Fibroblast of lung (primary cell): ENCODE measurements at regions not wholly inside any gene's neighbourhood (a gene's known extent, or its start where the extent isn't known, plus 50 kb on each side); places are given as distances from the start of the nearest gene placed in this dataset.

Experiments
- EZH2 ChIP-seq: IDR thresholded peaks from 2 replicates; pipeline ENCODE4 v1.5.1; 2012; ENCODE audit warnings: low read length, control low read depth, mild to moderate bottlenecking; ENCODE audit errors: missing control alignments
- TF ChIP-seq, protein P1 (sequence below), 2 donors: IDR thresholded peaks in 1 of 2; conservative IDR thresholded peaks in 1 of 2; 1 replicate in 1 of 2; 2 replicates in 1 of 2; pipeline ENCODE4 v1.5.1; 2011 to 2012; ENCODE audit warnings: low read length in 2 of 2, control low read depth in 1 of 2, inconsistent platforms in 1 of 2, low read depth in 1 of 2, mild to moderate bottlenecking in 1 of 2

DNA sequence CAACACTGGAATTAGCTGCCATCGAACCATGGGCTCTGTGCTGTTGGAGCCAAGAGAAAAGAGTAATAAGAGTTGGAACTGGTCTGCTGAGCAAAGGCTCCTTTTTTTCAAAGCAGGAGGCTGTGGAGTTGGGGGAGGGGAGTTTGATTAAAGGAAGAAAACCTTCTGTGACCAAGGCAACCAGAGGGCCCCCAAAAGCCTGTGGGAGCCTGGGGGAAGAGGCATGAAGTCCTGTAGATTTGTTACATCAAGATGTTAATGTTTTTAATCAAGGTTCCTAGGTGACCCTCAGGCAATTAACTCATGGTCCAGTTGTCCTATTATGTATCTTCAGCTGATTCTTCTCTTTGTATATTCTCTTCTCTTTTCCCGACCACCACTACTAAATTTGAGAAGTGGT, 403.9 kb downstream of the NDFIP2 start:
- TF ChIP-seq, protein P1, sequence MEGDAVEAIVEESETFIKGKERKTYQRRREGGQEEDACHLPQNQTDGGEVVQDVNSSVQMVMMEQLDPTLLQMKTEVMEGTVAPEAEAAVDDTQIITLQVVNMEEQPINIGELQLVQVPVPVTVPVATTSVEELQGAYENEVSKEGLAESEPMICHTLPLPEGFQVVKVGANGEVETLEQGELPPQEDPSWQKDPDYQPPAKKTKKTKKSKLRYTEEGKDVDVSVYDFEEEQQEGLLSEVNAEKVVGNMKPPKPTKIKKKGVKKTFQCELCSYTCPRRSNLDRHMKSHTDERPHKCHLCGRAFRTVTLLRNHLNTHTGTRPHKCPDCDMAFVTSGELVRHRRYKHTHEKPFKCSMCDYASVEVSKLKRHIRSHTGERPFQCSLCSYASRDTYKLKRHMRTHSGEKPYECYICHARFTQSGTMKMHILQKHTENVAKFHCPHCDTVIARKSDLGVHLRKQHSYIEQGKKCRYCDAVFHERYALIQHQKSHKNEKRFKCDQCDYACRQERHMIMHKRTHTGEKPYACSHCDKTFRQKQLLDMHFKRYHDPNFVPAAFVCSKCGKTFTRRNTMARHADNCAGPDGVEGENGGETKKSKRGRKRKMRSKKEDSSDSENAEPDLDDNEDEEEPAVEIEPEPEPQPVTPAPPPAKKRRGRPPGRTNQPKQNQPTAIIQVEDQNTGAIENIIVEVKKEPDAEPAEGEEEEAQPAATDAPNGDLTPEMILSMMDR (conservative IDR thresholded peaks at IDR 0.05 in 1 of 2, IDR thresholded peaks at IDR 0.05 in 1 of 2; ENCODE audit: low read depth in 1 of 2, low read length in 2 of 2): no peak
- TF ChIP-seq EZH2: no peak
